OCI-LY1 (cell line): ENCODE measurements at regions not wholly inside any gene's neighbourhood (a gene's known extent, or its start where the extent isn't known, plus 50 kb on each side); places are given as distances from the start of the nearest gene placed in this dataset.

Source experiments
- H2AFZ ChIP-seq: fragments of 200-600 bp; sonication (generic), shearing (Covaris generic); 2 replicates; pipeline ENCODE4 v1.6.0; 2014; ENCODE audit warnings: antibody characterized with exemption, mild to moderate bottlenecking, low read length
- H3F3A ChIP-seq: fragments of 200-600 bp; sonication (generic), shearing (Covaris generic); 2 replicates; pipeline ENCODE4 v1.6.0; 2014; ENCODE audit warnings: mild to moderate bottlenecking, antibody characterized with exemption, low read length, moderate library complexity; ENCODE audit not compliant: insufficient read depth
- H3K27ac ChIP-seq: fragments of 200-600 bp; sonication (generic); 2 replicates; pipeline ENCODE4 v1.5.1; 2014; ENCODE audit warnings: low read length, mixed run types, mild to moderate bottlenecking, low read depth; ENCODE audit not compliant: poor library complexity, severe bottlenecking
- H3K27me3 ChIP-seq: fragments of 200-600 bp; sonication (generic); 2 replicates; pipeline ENCODE4 v1.6.0; 2014; ENCODE audit warnings: antibody characterized with exemption, mild to moderate bottlenecking, low read length, moderate library complexity; ENCODE audit not compliant: insufficient read depth
- H3K36me3 ChIP-seq: fragments of 200-600 bp; sonication (generic); 2 replicates; pipeline ENCODE4 v1.6.1; 2014; ENCODE audit warnings: mild to moderate bottlenecking, antibody characterized with exemption, low read length, moderate library complexity, mixed read lengths; ENCODE audit not compliant: insufficient read depth
- H3K4me1 ChIP-seq: fragments of 200-600 bp; sonication (generic); 2 replicates; pipeline ENCODE4 v1.5.1; 2014; ENCODE audit warnings: mild to moderate bottlenecking, low read length, moderate library complexity; ENCODE audit not compliant: insufficient read depth, severe bottlenecking
- H3K4me2 ChIP-seq: fragments of 200-600 bp; sonication (generic), shearing (Covaris generic); 2 replicates; pipeline ENCODE4 v1.6.1; 2014; ENCODE audit warnings: low read length
- H3K4me3 ChIP-seq: fragments of 200-600 bp; sonication (generic); 2 replicates; pipeline ENCODE4 v1.5.1; 2014; ENCODE audit warnings: low read length, low read depth, mild to moderate bottlenecking, mixed read lengths; ENCODE audit not compliant: poor library complexity, severe bottlenecking
- H3K79me2 ChIP-seq: fragments of 200-600 bp; shearing (Covaris generic); 2 replicates; pipeline ENCODE4 v1.6.1; 2016; ENCODE audit warnings: mixed run types, low read length, mixed read lengths; ENCODE audit not compliant: insufficient read depth
- H3K9ac ChIP-seq: fragments of 200-600 bp; sonication (generic), shearing (Covaris generic); 2 replicates; pipeline ENCODE4 v1.6.1; 2014; ENCODE audit warnings: mild to moderate bottlenecking, low read length, mixed read lengths
- H3K9me2 ChIP-seq: fragments of 200-600 bp; sonication (generic), shearing (Covaris generic); 2 replicates; pipeline ENCODE4 v1.6.1; 2014; ENCODE audit warnings: low read depth, mild to moderate bottlenecking, low read length, mixed read lengths
- H3K9me3 ChIP-seq: fragments of 200-600 bp; shearing (Covaris generic); 2 replicates; pipeline ENCODE4 v1.6.1; 2014; ENCODE audit warnings: low read length, mixed read lengths
- H4K20me1 ChIP-seq: fragments of 200-600 bp; sonication (generic), shearing (Covaris generic); 2 replicates; pipeline ENCODE4 v1.6.0; 2016; ENCODE audit warnings: mild to moderate bottlenecking, low read length; ENCODE audit not compliant: insufficient read depth
- EZH2 ChIP-seq: fragments of 200-600 bp; sonication (generic), shearing (Covaris generic); IDR thresholded peaks from 2 replicates; pipeline ENCODE4 v1.8.0; 2017; ENCODE audit warnings: borderline replicate concordance, mixed run types, mild to moderate bottlenecking, antibody characterized with exemption, low read length, moderate library complexity, mixed read lengths
- TF ChIP-seq, protein P1 (sequence below): fragments of 200-600 bp; sonication (generic), shearing (Covaris generic); IDR thresholded peaks from 2 replicates; pipeline ENCODE4 v1.5.1; 2017; ENCODE audit warnings: mild to moderate bottlenecking, antibody characterized with exemption, low read length, moderate library complexity, mixed read lengths

DNA sequence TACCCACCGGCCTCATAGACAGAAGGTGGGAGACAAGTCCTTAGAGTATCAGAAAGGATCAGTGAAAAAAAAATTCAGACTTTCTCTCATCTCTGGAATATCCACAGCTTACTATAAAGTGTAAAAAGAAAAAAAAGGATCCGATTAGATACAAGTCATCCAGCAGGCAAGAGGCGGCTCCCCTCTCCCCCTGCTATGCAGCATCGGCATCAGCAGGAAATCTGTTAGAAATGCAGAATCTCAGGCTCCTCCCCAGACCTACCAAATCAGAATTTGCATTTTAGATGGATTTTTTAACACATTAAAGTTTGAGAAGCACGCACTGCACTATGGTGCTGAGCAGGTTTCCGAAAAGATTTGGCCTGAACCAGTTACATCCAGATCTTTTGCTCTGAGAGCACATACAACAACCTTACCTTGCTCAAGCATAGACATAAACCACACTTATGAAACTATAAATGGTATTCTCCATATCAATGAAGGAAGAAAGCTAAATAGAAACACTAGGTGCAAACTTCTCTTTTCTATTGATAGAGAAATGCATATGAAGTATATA, 117.0 kb upstream of the POU3F2 start:
- no peak overlapping the region for H3K4me3 ChIP-seq
- no peak overlapping the region for H3K27ac ChIP-seq
- H3K36me3 ChIP-seq, result no peaks in the 10 kb centered on the region
- no peak overlapping the region for H3K4me2 ChIP-seq
- no peaks in the 10 kb centered on the region for H3K9me2 ChIP-seq
- no peaks in the 10 kb centered on the region for H3K79me2 ChIP-seq
- H3F3A ChIP-seq, result no peaks in the 10 kb centered on the region
- H3K27me3 ChIP-seq, result no peaks in the 10 kb centered on the region
- TF ChIP-seq EZH2, result no peak
- TF ChIP-seq, protein P1, sequence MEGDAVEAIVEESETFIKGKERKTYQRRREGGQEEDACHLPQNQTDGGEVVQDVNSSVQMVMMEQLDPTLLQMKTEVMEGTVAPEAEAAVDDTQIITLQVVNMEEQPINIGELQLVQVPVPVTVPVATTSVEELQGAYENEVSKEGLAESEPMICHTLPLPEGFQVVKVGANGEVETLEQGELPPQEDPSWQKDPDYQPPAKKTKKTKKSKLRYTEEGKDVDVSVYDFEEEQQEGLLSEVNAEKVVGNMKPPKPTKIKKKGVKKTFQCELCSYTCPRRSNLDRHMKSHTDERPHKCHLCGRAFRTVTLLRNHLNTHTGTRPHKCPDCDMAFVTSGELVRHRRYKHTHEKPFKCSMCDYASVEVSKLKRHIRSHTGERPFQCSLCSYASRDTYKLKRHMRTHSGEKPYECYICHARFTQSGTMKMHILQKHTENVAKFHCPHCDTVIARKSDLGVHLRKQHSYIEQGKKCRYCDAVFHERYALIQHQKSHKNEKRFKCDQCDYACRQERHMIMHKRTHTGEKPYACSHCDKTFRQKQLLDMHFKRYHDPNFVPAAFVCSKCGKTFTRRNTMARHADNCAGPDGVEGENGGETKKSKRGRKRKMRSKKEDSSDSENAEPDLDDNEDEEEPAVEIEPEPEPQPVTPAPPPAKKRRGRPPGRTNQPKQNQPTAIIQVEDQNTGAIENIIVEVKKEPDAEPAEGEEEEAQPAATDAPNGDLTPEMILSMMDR, result no peak
- H2AFZ ChIP-seq, result no peak overlapping the region
- no peaks in the 10 kb centered on the region for H3K4me1 ChIP-seq
- H3K9ac ChIP-seq, result no peak overlapping the region
- H3K9me3 ChIP-seq, result no peaks in the 10 kb centered on the region
- H4K20me1 ChIP-seq, result no peaks in the 10 kb centered on the region

DNA sequence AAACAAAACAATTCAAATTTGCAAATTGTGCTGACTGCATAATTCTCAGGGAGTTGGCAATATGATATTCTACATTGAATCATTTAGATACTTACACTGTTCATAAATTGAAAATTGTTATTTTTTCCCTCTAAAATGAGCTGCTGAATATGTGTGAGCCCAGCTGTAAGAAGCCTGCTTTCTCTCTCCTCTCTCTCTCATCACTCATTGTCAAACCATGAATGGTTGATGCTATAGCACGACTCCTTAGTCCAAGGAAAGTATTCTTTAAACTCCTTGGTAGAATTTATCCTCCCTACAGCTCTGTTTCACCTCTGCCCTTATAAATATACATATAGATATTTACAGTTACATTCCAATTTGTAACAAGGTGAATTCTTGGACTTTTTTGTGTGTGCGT, 116.4 kb upstream of the POU3F2 start:
- Histone ChIP-seq H3K79me2 (no peaks in the 10 kb centered on the region), H3K36me3 (no peaks in the 10 kb centered on the region), H3K9me2 (no peaks in the 10 kb centered on the region), H3K4me2 (no peak overlapping the region), H3F3A (no peaks in the 10 kb centered on the region), H3K9ac (no peak overlapping the region), H3K4me1 (no peaks in the 10 kb centered on the region), H3K9me3 (no peaks in the 10 kb centered on the region), H3K27ac (no peak overlapping the region), H3K4me3 (no peak overlapping the region), H3K27me3 (no peaks in the 10 kb centered on the region), H4K20me1 (no peaks in the 10 kb centered on the region), H2AFZ (no peak overlapping the region)
- TF ChIP-seq, protein P1, result no peak
- no peak for TF ChIP-seq EZH2

DNA sequence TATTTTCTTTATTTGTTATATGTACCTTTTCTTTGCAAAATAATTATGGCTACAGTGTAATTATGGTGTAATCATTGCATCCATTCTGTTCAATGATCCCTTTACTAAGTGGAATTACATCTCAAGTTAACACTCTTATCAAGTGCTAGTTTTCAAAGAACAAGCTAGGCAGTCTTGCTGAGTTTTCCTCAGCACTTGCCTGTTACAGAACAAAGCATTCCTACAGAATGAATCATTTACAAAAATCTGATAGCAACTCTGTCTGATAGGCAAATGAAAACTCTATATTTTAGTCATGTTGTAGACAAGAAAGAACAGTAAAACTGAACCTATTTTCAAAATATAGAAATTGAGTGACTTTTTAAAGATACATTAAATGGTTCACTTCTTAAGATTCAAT, 109.8 kb upstream of the POU3F2 start:
- Histone ChIP-seq H3F3A (no peaks in the 10 kb centered on the region), H2AFZ (no peak overlapping the region), H3K9ac (no peak overlapping the region), H3K4me3 (no peak overlapping the region), H3K27me3 (no peaks in the 10 kb centered on the region), H3K4me1 (no peaks in the 10 kb centered on the region), H3K36me3 (no peaks in the 10 kb centered on the region), H3K27ac (no peak overlapping the region), H3K9me3 (no peaks in the 10 kb centered on the region), H4K20me1 (no peaks in the 10 kb centered on the region), H3K9me2 (no peaks in the 10 kb centered on the region), H3K79me2 (no peaks in the 10 kb centered on the region), H3K4me2 (no peak overlapping the region)
- TF ChIP-seq, protein P1, result no peak
